Neural cell (in vitro differentiated cells): ENCODE measurements at regions not wholly inside any gene's neighbourhood (a gene's known extent, or its start where the extent isn't known, plus 50 kb on each side); places are given as distances from the start of the nearest gene placed in this dataset.

ENCODE experiments used
- H2AFZ ChIP-seq: fragments of 200-600, 300-800 bp; sonication (generic), shearing (Covaris generic); 2 replicates; pipeline ENCODE4 v1.6.0; 2014; ENCODE audit warnings: low read depth, mild to moderate bottlenecking, antibody characterized with exemption, low read length, moderate library complexity
- H3F3A ChIP-seq: fragments of 200-600 bp; shearing (Covaris generic); 2 replicates; pipeline ENCODE4 v1.6.1; 2016; ENCODE audit warnings: mild to moderate bottlenecking, moderate library complexity, mixed read lengths, antibody characterized with exemption, low read length; ENCODE audit not compliant: insufficient read depth, poor library complexity, severe bottlenecking
- H3K27ac ChIP-seq: fragments of 200-600, 300-800 bp; sonication (generic), shearing (Covaris generic); 2 replicates; pipeline ENCODE4 v1.5.1; 2014; ENCODE audit warnings: mild to moderate bottlenecking, low read length, moderate library complexity
- H3K27me3 ChIP-seq: fragments of 300-800, 200-600 bp; sonication (generic), shearing (Covaris generic); 2 replicates; pipeline ENCODE4 v1.6.0; 2014; ENCODE audit warnings: mild to moderate bottlenecking, low read depth, low read length, moderate library complexity; ENCODE audit not compliant: insufficient read depth
- H3K36me3 ChIP-seq: fragments of 300-800, 200-600 bp; sonication (generic), shearing (Covaris generic); 2 replicates; pipeline ENCODE4 v1.5.1; 2014; ENCODE audit warnings: mild to moderate bottlenecking, antibody characterized with exemption, low read length, moderate library complexity; ENCODE audit not compliant: insufficient read depth
- H3K4me2 ChIP-seq: fragments of 300-800, 200-600 bp; sonication (generic), shearing (Covaris generic); 2 replicates; pipeline ENCODE4 v1.6.0; 2014; ENCODE audit warnings: mild to moderate bottlenecking, low read length
- H3K4me3 ChIP-seq: fragments of 300-800, 200-600 bp; sonication (generic), shearing (Covaris generic); 2 replicates; pipeline ENCODE4 v1.5.1; 2014; ENCODE audit warnings: mild to moderate bottlenecking, low read length, moderate library complexity
- H3K79me2 ChIP-seq: fragments of 200-600 bp; shearing (Covaris generic); replicated peaks from 2 replicates; pipeline ENCODE4 v1.6.0; 2014; ENCODE audit warnings: mild to moderate bottlenecking, low read length, moderate library complexity; ENCODE audit not compliant: insufficient read depth
- H3K9ac ChIP-seq: fragments of 300-800, 200-600 bp; sonication (generic), shearing (Covaris generic); 2 replicates; pipeline ENCODE4 v1.6.1; 2016; ENCODE audit warnings: mild to moderate bottlenecking, low read length, mixed read lengths
- H3K9me2 ChIP-seq: fragments of 200-600 bp; shearing (Covaris generic); 2 replicates; pipeline ENCODE4 v1.6.1; 2016; ENCODE audit warnings: mild to moderate bottlenecking, low read length, mixed read lengths; ENCODE audit not compliant: insufficient read depth
- H3K9me3 ChIP-seq: fragments of 200-600, 300-800 bp; sonication (generic), shearing (Covaris generic); 2 replicates; pipeline ENCODE4 v1.6.1; 2016; ENCODE audit warnings: mild to moderate bottlenecking, mixed run types, low read length, moderate library complexity, mixed read lengths
- H4K20me1 ChIP-seq: fragments of 200-600 bp; shearing (Covaris generic); 2 replicates; pipeline ENCODE4 v1.6.1; 2016; ENCODE audit warnings: mild to moderate bottlenecking, mixed run types; ENCODE audit not compliant: insufficient read depth
- EP300 ChIP-seq: fragments of 450-650 bp; conservative IDR thresholded peaks from 2 replicates; pipeline ENCODE4 v1.6.1; 2014; ENCODE audit warnings: antibody characterized with exemption, mild to moderate bottlenecking, moderate library complexity; ENCODE audit not compliant: poor library complexity, severe bottlenecking
- EZH2 ChIP-seq: fragments of 200-600, 300-800 bp; shearing (Covaris generic), sonication (generic); IDR thresholded peaks from 2 replicates; pipeline ENCODE4 v1.6.1; 2014; ENCODE audit warnings: antibody characterized with exemption, low read length, borderline replicate concordance, mild to moderate bottlenecking; ENCODE audit not compliant: insufficient read depth, poor library complexity, severe bottlenecking
- MXI1 ChIP-seq: fragments of 450-650 bp; conservative IDR thresholded peaks from 2 replicates; pipeline ENCODE4 v1.6.1; 2014; ENCODE audit warnings: antibody characterized with exemption, mild to moderate bottlenecking; ENCODE audit not compliant: poor library complexity, severe bottlenecking
- POLR2AphosphoS5 ChIP-seq: IDR thresholded peaks from 2 replicates; pipeline ENCODE4 v1.6.1; 2012
- RAD21 ChIP-seq: fragments of 450-650 bp; conservative IDR thresholded peaks from 2 replicates; pipeline ENCODE4 v1.6.1; 2014; ENCODE audit warnings: antibody characterized with exemption, mild to moderate bottlenecking, moderate library complexity
- SMC3 ChIP-seq: fragments of 450-650 bp; conservative IDR thresholded peaks from 2 replicates; pipeline ENCODE4 v1.6.1; 2014; ENCODE audit warnings: antibody characterized with exemption, mild to moderate bottlenecking, moderate library complexity; ENCODE audit not compliant: poor library complexity
- TAF1 ChIP-seq: IDR thresholded peaks from 2 replicates; pipeline ENCODE4 v1.6.1; 2012; ENCODE audit warnings: low read depth
- TF ChIP-seq, protein P1 (sequence below): fragments of 450-650 bp; IDR thresholded peaks from 2 replicates; pipeline ENCODE4 v1.5.1; 2014; ENCODE audit warnings: antibody characterized with exemption, mild to moderate bottlenecking, moderate library complexity; ENCODE audit not compliant: poor library complexity, severe bottlenecking
- TF ChIP-seq, protein P2 (sequence below): IDR thresholded peaks from 2 replicates; pipeline ENCODE4 v1.6.1; 2012; ENCODE audit warnings: borderline replicate concordance

DNA sequence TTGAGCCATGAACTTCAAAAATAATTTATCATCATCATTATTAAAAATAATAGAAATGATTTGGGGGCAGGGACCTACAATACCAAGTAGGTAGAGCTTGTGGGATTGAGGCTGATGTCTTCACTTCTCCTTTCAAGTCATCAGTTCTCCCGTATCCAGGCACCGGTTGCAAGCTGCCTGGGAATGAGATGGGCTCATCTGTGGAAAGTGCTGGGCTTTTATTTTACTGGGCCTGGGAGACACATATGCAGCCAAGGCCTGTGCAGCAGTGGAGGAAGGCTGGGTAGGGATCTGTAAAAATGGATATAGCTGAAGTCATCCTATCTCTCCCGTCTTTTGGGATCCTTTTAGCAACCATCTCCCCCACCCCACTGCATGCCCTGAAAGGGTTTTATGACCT is 284.1 kb upstream of the CLINT1 start:
- H3F3A ChIP-seq: no peaks in the 10 kb centered on the region

DNA sequence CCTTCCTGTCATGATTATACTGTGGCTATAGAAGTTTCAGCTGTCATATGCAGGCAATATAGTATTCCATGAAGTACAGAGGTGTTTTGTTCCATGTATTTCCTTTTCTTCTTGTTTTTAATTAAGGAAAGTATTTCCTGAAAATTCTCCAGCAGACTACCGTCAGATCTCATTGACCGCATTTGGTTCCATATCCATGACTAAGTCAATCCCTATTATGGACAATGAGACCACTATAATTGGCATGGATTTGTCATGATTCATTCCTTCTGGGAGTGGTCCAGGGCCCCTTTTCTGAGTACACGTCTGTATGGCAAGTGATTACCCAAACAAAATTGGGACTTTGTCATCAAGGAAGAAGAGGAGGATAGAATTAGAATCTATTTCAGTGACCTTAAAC is 283.2 kb upstream of the CLINT1 start:
- no peak for TF ChIP-seq SMC3
- Histone ChIP-seq H3K4me2 (no peak overlapping the region), H3K9ac (no peak overlapping the region)

More for the DNA sequence above, 284.1 kb upstream of the CLINT1 start:
- TF ChIP-seq EZH2: no peak
- H3K9me3 ChIP-seq: no peaks in the 10 kb centered on the region
- H3K27me3 ChIP-seq: no peaks in the 10 kb centered on the region
- H3K9ac ChIP-seq: no peak overlapping the region
- no peaks in the 10 kb centered on the region for H4K20me1 ChIP-seq
- H3K27ac ChIP-seq: no peak overlapping the region
- H3K79me2 ChIP-seq: no peaks in the 10 kb centered on the region
- no peak overlapping the region for H2AFZ ChIP-seq
- no peaks in the 10 kb centered on the region for H3K9me2 ChIP-seq
- H3K4me3 ChIP-seq: no peak overlapping the region
- no peaks in the 10 kb centered on the region for H3K36me3 ChIP-seq
- H3K4me2 ChIP-seq: no peak overlapping the region

DNA sequence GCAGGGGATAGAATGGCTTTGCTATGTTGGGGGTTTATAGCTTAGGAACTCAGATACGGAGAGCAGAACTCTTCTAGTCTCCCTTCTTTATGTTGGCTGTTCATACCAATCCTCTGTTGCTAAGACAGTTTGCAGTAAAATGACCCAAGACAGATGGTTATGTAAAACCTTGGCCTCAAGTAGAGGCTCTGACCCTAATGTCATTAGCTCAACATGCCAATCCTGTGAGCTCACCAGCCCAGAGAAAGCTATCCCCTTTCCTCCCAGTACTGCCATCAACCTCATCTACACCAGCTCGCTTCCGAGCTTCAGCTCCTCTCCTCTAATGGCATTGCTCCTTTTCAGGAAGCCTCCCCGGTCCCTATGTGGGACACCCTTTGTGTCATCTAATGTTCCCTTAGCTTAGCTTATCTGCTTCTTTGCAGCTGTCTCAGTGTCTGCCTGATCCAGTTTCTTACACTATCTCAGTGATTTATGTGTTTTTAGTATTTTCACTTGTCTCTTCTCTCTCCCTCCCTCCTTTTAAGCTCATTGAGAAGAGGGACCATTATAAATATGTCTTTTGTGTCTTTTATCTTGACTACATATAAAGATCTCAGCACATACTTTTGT is 281.3 kb upstream of the CLINT1 start:
- Histone ChIP-seq H3K27me3 (no peaks in the 10 kb centered on the region), H3K9ac (no peak overlapping the region), H3K36me3 (no peaks in the 10 kb centered on the region), H3K4me3 (no peak overlapping the region), H2AFZ (no peak overlapping the region), H3K9me2 (no peaks in the 10 kb centered on the region), H3K27ac (no peak overlapping the region), H4K20me1 (no peaks in the 10 kb centered on the region), H3K79me2 (no peaks in the 10 kb centered on the region), H3K4me2 (no peak overlapping the region), H3F3A (no peaks in the 10 kb centered on the region), H3K9me3 (no peaks in the 10 kb centered on the region)
- TF ChIP-seq, protein P1, sequence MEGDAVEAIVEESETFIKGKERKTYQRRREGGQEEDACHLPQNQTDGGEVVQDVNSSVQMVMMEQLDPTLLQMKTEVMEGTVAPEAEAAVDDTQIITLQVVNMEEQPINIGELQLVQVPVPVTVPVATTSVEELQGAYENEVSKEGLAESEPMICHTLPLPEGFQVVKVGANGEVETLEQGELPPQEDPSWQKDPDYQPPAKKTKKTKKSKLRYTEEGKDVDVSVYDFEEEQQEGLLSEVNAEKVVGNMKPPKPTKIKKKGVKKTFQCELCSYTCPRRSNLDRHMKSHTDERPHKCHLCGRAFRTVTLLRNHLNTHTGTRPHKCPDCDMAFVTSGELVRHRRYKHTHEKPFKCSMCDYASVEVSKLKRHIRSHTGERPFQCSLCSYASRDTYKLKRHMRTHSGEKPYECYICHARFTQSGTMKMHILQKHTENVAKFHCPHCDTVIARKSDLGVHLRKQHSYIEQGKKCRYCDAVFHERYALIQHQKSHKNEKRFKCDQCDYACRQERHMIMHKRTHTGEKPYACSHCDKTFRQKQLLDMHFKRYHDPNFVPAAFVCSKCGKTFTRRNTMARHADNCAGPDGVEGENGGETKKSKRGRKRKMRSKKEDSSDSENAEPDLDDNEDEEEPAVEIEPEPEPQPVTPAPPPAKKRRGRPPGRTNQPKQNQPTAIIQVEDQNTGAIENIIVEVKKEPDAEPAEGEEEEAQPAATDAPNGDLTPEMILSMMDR: no peak
- TF ChIP-seq RAD21: no peak
- TF ChIP-seq EP300: no peak
- no peak for TF ChIP-seq MXI1
- TF ChIP-seq EZH2: no peak
- no peak for TF ChIP-seq SMC3
- TF ChIP-seq TAF1: no peak
- no peak for TF ChIP-seq POLR2AphosphoS5
- TF ChIP-seq, protein P2, sequence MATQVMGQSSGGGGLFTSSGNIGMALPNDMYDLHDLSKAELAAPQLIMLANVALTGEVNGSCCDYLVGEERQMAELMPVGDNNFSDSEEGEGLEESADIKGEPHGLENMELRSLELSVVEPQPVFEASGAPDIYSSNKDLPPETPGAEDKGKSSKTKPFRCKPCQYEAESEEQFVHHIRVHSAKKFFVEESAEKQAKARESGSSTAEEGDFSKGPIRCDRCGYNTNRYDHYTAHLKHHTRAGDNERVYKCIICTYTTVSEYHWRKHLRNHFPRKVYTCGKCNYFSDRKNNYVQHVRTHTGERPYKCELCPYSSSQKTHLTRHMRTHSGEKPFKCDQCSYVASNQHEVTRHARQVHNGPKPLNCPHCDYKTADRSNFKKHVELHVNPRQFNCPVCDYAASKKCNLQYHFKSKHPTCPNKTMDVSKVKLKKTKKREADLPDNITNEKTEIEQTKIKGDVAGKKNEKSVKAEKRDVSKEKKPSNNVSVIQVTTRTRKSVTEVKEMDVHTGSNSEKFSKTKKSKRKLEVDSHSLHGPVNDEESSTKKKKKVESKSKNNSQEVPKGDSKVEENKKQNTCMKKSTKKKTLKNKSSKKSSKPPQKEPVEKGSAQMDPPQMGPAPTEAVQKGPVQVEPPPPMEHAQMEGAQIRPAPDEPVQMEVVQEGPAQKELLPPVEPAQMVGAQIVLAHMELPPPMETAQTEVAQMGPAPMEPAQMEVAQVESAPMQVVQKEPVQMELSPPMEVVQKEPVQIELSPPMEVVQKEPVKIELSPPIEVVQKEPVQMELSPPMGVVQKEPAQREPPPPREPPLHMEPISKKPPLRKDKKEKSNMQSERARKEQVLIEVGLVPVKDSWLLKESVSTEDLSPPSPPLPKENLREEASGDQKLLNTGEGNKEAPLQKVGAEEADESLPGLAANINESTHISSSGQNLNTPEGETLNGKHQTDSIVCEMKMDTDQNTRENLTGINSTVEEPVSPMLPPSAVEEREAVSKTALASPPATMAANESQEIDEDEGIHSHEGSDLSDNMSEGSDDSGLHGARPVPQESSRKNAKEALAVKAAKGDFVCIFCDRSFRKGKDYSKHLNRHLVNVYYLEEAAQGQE: no peak

More for the DNA sequence above, 283.2 kb upstream of the CLINT1 start:
- H3K79me2 ChIP-seq: no peaks in the 10 kb centered on the region
- H3K9me3 ChIP-seq: no peaks in the 10 kb centered on the region
- no peaks in the 10 kb centered on the region for H3K9me2 ChIP-seq
- no peak overlapping the region for H3K27ac ChIP-seq
- no peaks in the 10 kb centered on the region for H3F3A ChIP-seq
- no peak overlapping the region for H2AFZ ChIP-seq
- no peak overlapping the region for H3K4me3 ChIP-seq
- no peaks in the 10 kb centered on the region for H4K20me1 ChIP-seq
- no peaks in the 10 kb centered on the region for H3K36me3 ChIP-seq
- H3K27me3 ChIP-seq: no peaks in the 10 kb centered on the region
